Upper lobe of left lung (tissue), 4 donors: ENCODE measurements at regions not wholly inside any gene's neighbourhood (a gene's known extent, or its start where the extent isn't known, plus 50 kb on each side); places are given as distances from the start of the nearest gene placed in this dataset.

ENCODE experiments used
- POLR2A ChIP-seq, 4 donors: fragments of 450-650 bp; IDR thresholded peaks; one replicate each; pipeline ENCODE4 v1.5.1; 2016 to 2017; ENCODE audit warnings: antibody characterized with exemption in 4 of 4, mild to moderate bottlenecking in 2 of 4
- POLR2AphosphoS5 ChIP-seq, 2 donors: sonication (generic); formaldehyde crosslinking; IDR thresholded peaks; one replicate each; pipeline ENCODE4 v1.5.1; 2017; ENCODE audit warnings: antibody characterized with exemption in 2 of 2
- TF ChIP-seq, protein P1 (sequence below), 6 experiments: fragments of 450-650 bp in 4 of 6; fragments of 200-600 bp in 2 of 6; sonication (generic) in 2 of 6; IDR thresholded peaks; one replicate each; pipeline ENCODE4 v1.5.1; 2016 to 2019; ENCODE audit warnings: antibody characterized with exemption in 6 of 6

DNA sequence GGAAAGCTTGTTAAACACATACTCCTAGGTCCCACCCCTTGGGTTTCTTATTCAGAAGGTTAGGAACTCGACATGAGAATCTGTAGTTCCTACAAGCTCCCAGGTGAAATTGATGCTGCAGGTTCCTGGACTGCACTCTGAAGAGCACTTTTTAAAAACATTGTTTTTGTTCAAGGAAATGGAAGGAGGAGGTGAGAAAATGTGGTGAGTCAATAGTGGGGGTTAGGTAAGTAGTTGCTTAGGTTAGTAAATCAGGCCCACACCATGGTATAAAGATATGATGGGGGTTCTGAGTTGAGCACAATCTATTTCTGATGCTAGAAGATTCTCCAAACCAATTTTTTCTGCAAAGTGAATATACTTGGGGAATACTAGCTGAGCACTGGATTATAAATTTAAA lies 450.3 kb downstream of the CCDC91 start:
- TF ChIP-seq, protein P1, sequence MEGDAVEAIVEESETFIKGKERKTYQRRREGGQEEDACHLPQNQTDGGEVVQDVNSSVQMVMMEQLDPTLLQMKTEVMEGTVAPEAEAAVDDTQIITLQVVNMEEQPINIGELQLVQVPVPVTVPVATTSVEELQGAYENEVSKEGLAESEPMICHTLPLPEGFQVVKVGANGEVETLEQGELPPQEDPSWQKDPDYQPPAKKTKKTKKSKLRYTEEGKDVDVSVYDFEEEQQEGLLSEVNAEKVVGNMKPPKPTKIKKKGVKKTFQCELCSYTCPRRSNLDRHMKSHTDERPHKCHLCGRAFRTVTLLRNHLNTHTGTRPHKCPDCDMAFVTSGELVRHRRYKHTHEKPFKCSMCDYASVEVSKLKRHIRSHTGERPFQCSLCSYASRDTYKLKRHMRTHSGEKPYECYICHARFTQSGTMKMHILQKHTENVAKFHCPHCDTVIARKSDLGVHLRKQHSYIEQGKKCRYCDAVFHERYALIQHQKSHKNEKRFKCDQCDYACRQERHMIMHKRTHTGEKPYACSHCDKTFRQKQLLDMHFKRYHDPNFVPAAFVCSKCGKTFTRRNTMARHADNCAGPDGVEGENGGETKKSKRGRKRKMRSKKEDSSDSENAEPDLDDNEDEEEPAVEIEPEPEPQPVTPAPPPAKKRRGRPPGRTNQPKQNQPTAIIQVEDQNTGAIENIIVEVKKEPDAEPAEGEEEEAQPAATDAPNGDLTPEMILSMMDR (IDR thresholded peaks at IDR 0.05) = no peak
- TF ChIP-seq POLR2A (IDR thresholded peaks at IDR 0.05) = no peak
- TF ChIP-seq POLR2AphosphoS5 (IDR thresholded peaks at IDR 0.05) = no peak
